ENCODE measurements at regions not wholly inside any gene's neighbourhood (a gene's known extent, or its start where the extent isn't known, plus 50 kb on each side); places are given as distances from the start of the nearest gene placed in this dataset.

- no peak overlapping the region for H3K27ac Mint-ChIP-seq
- no peaks in the 10 kb centered on the region for H3K27me3 Mint-ChIP-seq (ENCODE audit: low read depth)
- TF ChIP-seq CTCF (conservative IDR thresholded peaks at IDR 0.05): no peak
Observed at GRCh38 chr5:28691526-28691925, 1653.1 kb upstream of the CDH9 start.

More at GRCh38 chr5:28691526-28691925, 1653.1 kb upstream of the CDH9 start:
- Mint-ChIP-seq H3K36me3 (ENCODE audit: insufficient read depth in 1 of 3, low read depth in 3 of 3) (no peaks in the 10 kb centered on the region), H3K4me1 (no peaks in the 10 kb centered on the region), H3K4me3 (no peak overlapping the region), H3K9me3 (no peaks in the 10 kb centered on the region)
- Histone ChIP-seq H3K14ac (ENCODE audit: insufficient read depth, low read length) (no peak overlapping the region), H3K79me1 (ENCODE audit: insufficient read depth, low read depth, low read length, poor library complexity, severe bottlenecking) (no peaks in the 10 kb centered on the region), H2BK120ac (ENCODE audit: low read depth, low read length, poor library complexity, severe bottlenecking) (no peak overlapping the region), H3K79me2 (ENCODE audit: insufficient read depth, low read length) (no peaks in the 10 kb centered on the region), H2BK15ac (ENCODE audit: low read depth, low read length) (no peak overlapping the region), H2AFZ (ENCODE audit: low read length) (no peak overlapping the region), H4K20me1 (ENCODE audit: control insufficient read depth, insufficient read depth, insufficient read length) (no peaks in the 10 kb centered on the region), H3K9ac (ENCODE audit: extremely low read depth, insufficient read length, low read length) (no peak overlapping the region), H3K23ac (ENCODE audit: insufficient read length, low read depth, low read length) (no peak overlapping the region), H3K23me2 (ENCODE audit: insufficient read length, low read depth, low read length, poor library complexity, severe bottlenecking) (no peaks in the 10 kb centered on the region), H3K4me2 (ENCODE audit: insufficient read depth, insufficient read length, low read length) (no peak overlapping the region), H3K18ac (ENCODE audit: insufficient read length, low read depth, low read length) (no peak overlapping the region), H3K9me3 (ENCODE audit: control insufficient read depth, low read depth, low read length) (no peaks in the 10 kb centered on the region), H3K4me1 (ENCODE audit: insufficient read depth, low read length) (no peaks in the 10 kb centered on the region), H2AK5ac (ENCODE audit: insufficient read length, low read length) (no peak overlapping the region), H3K56ac (ENCODE audit: insufficient read length, low read depth, low read length) (no peak overlapping the region), H2BK20ac (ENCODE audit: low read depth, low read length, poor library complexity, severe bottlenecking) (no peak overlapping the region), H4K8ac (replicated peaks; ENCODE audit: insufficient read length, low read depth, low read length) (no peak overlapping the region), H3K4ac (ENCODE audit: low read depth, low read length) (no peak overlapping the region), H4K91ac (ENCODE audit: insufficient read length, low read depth, low read length) (no peak overlapping the region), H4K5ac (ENCODE audit: insufficient read length, low read depth, low read length) (no peak overlapping the region), H3K27me3 (ENCODE audit: insufficient read depth, low read length) (no peaks in the 10 kb centered on the region), H2BK12ac (ENCODE audit: insufficient read length, low read depth, low read length) (no peak overlapping the region), H3T11ph (ENCODE audit: low read length) (no peak overlapping the region), H3K27ac (ENCODE audit: insufficient read length, low read depth, low read length) (no peak overlapping the region), H2BK5ac (ENCODE audit: insufficient read length, low read length) (no peak overlapping the region)
- DNase-seq: no peak

All from H9 (cell line).